NCI-H1417 treated with DMSO at 0.1 percent for 48 hours (cell line): ENCODE measurements at regions not wholly inside any gene's neighbourhood (a gene's known extent, or its start where the extent isn't known, plus 50 kb on each side); places are given as distances from the start of the nearest gene placed in this dataset.

Experiments used
- DNase-seq: peaks from one replicate; lab custom pipeline; 2025; lab: John Stamatoyannopoulos, UW

DNA sequence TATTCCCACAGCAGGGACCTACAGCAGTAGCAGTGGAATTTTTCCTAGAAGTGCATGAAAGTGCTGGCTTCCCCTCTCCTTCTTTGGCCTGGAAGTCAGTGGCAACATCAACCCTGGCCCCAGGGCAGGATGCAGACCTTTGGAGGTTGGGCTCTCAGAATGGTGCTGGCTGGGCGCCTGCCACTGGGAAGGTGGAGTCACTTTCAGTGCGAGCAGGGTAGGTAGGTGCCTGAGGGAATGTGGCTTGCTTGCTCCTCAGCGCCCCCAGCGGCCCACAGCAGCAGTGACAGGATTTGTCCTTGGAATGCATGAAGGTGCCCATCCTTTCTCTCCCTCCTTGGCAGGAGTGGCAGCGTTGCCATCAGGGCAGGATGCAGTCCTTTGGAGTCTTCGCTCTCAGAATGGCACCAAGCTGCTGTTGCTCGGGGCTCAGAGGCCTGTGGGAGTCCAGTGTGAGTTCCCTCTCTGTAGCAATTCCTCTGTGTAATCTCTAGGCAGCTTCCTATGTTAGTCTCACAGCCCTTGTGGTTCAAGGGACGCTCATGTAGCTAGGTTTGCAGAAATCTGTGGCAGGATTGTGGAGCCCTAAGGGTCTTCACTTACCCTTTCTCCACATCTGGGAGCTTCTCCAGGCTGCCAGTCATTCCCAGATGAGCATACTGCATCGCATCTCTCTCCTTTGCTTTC lies 354.4 kb upstream of the DACH1 start:
- DNase-seq, result no peak

DNA sequence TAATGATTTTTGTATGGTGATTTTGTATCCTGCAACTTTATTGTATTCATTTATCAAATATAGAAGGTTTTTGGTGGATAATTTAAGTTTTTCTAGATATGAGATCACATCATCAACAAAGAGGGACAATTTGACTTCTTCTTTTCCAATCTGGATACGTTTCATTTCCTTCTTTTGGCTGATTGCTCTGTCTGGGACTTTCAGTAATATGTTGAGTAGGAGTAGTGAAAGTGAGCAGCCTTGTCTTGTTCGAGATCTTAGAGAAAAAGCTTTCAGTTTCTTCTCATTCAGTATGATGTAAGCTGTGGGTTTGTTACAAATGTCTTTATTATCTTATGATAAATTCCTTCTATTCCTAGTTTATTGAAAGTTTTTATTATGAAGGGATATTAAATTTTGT lies 352.0 kb upstream of the DACH1 start:
- DNase-seq, result no peak

DNA sequence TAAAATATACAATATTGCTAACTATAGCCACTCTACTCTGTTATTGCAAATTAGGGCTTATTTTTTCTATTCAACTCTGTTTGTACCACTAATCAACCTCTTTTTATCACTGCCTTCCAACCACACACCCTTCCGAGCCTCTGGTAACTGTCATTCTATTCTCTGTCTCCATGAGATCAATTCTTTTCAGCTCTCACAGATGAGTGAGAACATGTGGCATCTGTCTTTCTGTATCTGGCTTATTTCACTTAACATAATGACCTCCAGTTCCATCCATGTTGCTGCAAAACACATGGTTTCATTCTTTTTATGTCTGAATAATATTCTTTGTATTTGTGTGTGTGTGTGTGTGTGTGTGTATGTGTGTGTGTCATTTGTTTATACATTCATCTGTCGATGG lies 350.1 kb upstream of the DACH1 start:
- DNase-seq, result no peak

DNA sequence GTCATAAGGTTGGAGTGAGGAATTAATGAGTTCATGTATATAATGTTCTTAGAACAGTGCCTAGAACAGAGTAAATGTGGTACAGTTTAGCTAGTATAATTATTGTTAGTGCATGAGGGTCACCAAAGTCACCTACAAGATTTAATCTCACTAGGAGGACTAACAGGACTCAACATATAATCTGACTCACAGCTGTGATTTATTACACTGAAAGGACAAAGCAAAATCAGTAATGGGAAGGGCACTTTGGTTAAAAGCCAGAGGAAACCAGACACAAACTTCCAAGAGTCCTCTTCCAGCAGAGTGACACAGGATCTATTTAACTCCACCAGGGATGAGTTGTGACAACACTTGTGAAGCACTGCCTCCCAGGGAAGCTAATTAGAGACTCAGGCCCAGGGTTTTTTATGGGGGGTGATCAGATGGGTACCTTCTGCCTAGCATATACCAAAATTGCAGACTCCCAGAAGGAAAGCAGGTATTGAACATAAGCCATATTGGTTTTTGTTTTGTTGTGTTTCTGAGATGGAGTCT lies 341.2 kb upstream of the DACH1 start:
- no peak for DNase-seq

DNA sequence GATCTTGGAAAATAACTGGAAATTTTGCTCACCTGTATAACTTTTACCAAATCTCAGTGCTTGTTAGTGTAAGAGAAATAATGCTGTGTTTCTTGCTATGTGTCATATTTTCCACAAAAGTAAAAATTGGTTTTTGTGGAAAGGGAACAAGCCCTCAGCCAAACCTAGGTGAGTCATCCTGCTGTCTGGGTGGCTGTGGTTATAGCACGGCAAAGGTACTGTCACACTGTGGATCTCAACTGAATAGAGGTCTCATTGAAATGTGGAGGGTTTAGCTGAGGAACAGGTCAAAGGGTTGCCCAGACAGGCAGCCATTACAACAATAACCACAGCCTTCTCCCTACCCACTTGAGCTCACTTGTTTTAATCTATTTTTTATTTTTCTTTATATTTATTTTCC lies 338.8 kb upstream of the DACH1 start:
- no peak for DNase-seq

DNA sequence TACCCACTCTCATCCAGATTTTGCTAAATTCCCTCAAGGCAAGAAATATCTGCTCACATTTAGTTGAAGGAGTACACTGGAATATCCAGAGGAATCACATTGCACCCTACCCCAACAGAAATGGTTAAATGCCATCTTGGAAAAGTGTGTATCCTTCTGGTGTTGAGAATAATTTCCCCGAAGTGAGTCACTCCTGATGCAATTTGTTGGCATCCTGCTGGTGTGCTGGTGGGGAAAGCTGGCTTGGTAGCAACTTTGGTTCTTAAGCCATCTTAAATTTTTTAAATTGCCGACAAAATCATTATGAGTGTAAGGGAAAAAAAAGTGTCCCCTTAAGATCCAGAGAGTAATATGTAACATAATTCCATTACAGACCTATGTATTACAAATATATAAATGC lies 337.3 kb upstream of the DACH1 start:
- no peak for DNase-seq

DNA sequence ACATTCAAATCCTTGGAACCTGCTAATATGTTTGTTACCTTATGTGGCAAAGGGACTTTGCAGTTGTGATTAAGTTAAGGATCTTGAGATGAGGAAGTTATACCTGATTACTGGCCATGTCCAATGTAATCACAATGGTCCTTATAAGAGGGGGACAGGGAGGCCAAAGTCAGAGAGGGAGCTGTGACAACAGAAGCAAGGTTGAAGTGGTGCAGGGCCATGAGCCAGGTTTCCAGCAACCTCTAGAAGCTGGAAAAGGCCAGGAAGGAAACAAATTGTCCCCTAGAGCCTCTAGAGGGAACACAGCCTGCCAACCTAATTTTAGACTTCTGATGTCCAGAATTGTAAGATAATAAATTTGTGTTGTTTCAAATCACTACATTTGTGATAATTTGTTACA lies 334.7 kb upstream of the DACH1 start:
- DNase-seq, result no peak

DNA sequence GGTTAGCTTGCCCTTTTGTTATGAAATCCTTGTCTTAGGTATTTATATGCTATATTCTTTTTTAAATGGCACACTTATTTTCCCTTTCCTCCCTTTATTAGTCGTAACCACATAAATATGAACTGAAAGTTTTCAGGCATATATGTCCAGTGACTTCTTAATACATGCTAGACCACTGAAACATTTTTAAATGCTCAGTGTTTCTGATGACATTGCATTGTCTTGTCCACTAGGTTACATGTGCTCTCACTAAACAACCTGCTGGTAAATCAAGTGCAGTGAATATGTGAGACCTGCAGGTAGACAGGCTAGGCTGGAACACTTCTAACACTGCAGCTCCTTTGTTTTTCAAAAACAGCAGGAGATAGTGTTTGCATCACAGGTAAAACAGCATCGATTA lies 332.6 kb upstream of the DACH1 start:
- DNase-seq, result no peak

DNA sequence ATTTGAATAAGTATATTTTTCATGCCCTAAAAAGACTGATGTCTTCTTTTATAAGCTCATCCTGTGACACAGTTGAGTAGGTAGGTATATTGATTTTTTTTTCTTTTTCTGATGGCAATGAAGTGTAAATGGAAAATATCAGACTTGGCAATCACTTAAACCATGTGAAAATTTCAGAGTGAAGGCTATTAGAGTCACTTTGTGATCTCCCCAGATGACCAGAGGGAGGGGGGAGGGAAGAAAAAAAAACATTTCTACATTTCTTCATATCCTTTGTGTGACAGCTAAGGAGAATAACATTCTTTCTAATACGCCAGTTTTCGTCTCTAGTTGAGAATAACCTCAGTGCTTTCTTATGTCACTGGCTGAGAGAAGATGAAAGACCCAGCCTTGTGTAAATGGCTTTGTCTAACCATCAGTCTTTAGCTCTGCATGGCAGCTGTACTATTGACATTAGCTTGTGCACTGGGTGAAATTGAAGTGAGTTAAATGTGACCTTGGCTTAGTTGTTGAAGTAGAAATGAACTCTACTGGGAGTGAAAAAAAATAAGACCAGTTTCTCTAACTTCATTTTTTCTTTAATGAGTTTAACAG lies 332.1 kb upstream of the DACH1 start:
- DNase-seq, result no peak

DNA sequence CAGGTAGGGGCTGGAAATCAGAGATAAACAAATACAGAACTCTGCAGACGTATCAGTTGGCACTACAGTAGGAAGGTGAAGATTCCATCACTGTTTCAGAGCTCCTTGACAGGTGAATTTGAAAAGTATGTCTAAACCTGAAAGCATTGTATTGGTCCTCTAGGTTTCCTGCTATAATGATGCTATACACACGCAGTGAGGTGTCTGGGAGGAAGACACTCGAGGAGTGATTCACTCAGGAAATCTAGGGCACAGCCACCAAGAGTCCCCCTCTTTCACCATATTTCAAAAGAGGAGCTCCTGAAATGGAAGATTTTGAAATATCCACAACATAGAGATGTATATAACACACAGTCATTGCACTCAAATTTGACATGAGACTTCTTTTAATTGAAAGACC lies 331.0 kb upstream of the DACH1 start:
- no peak for DNase-seq

DNA sequence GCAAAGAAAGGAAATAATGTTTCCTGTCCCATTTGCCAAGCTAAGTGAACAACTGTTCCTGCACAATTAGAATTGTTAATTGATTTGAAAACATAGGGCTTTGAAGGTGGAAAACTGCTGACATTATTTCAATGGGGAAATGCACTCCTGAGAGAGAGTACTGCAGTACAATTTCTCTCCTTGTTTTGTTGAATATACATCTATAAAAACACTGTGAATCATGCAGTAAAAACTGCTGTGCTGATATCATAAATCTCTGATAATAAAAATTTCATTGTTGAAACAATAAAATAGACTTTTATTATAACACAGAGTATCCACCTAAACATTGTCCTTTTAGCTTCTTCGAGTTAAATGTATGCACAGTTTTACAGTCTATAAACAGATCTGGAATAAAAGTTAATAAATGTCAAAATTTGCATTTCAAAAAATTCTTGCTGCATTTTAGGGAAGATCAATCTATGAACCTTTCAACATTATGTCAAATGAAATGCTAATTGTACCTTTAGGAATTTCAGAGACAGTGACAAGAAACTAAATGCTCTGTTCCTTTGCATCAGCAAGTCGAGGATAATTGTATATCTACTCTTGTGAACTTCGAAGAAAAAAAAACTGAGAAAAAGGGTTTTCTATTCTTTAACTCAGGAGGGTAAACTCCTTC lies 328.2 kb upstream of the DACH1 start:
- DNase-seq, result no peak

DNA sequence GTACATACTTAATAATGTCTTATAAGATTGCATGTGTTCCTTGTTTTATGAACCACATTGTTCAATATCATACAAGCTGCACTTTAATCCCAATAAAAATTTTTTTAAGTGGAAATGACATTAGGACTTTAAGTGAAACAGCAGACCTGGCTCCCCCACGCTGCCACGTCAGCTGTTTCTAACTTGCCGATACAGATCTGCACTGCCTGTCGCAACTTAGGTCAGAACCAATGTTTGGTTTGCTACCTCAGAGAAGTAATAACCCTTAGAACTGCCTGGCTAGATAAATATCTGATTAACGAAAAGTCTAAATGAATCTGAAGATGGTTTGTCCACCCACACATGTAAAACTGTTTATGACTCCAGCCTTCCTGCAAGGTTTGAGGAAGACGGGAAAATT lies 327.5 kb upstream of the DACH1 start:
- no peak for DNase-seq

DNA sequence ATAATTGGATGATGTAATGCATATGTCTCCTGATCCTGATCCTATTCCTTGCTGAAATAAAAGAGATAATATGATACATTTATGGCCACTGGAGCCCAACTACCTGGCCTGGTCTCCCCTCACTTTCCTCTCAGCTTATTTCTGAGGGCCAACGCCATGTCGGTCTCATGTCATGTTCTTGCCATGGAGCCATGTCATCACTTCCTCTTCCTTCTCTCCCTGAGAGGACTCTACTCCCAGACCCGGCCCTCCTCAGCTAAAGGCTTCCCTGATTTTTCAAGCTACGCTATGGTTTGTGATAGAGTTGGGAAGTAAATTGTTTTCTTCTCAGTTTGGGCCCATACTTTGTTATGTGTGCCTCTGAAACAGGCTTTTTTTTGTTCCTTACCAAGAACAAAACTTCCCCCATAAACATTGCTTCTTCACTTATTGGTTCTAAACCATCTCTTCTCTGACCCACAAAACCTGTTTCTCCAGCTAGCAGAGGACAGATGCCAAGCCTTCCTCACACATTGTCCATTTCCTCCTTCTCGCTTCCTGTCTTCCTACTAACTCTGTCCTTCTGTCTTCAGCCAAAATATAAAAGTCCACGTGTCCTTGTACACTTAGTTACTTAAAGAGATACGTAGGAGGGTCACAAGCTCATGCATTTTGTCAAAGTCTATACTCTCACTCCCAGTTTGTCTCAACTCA lies 319.9 kb upstream of the DACH1 start:
- DNase-seq, result no peak

DNA sequence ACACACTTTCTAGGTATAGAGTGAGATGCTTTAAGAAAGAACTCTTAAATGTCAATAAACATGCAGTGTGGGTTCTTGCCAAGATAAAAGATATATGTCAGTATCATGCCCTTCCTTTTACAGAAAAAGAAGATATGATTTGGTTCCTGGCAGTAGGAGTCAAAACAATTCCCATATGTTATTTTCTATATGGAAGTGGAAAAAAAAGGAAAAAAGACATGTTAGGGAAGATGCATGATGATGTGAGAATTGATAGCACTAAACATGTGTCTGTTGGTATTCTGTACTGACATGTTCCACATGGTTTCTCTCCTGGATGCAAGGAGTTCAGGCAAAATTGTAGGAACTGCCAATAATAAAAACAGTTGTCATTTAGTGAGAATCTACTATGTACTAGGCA lies 318.8 kb upstream of the DACH1 start:
- DNase-seq, result no peak

DNA sequence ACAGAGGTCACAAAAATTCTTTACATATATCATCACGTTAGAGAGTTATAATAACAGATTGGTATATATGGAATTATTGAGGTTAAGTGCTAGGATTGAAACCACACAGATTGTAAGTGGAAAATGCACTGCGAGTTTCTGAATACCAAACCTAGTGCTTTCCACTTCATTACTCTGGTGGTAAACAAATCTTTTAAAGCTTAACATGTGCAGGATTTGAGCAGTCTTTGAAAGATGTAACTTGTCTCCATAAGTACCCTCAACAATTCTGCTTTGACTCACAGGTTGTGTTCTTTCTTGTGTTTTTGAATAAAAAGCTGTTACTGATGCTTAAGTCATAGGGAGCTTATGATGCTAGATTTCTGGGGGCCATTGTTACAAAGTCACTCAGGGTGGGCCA lies 314.7 kb upstream of the DACH1 start:
- no peak for DNase-seq

DNA sequence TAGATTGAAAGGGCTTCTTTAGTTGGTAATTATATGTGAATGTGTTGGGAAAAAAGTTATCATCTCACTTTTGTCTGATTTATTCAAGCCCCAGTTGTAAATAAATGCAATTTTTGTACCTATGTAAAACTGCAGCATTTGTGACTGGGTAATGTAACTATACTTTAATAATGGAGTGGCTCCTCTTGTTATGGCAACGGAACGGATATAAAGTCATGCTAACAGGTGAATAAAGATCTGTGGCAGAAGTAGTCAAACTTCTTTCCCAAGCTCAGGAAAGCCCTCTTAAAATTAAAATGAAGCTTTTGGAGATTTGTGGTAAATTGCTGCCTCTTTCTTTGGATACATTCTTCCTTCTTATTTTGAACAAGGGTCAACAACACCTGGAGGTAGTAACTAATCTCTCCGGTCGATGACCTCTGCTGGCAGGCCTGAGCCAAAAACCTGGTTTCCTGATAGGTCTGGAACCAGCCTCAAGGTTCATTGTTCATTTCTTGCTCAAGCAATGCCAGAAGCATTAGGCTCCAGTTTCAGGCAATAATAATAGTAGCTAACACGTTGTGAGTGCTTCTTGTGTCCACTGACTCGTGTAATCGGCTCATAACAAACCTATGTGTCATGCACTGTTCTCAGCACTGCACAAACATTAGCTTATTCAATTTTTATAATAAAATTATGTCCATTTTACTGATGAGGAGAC lies 313.4 kb upstream of the DACH1 start:
- DNase-seq, result no peak

DNA sequence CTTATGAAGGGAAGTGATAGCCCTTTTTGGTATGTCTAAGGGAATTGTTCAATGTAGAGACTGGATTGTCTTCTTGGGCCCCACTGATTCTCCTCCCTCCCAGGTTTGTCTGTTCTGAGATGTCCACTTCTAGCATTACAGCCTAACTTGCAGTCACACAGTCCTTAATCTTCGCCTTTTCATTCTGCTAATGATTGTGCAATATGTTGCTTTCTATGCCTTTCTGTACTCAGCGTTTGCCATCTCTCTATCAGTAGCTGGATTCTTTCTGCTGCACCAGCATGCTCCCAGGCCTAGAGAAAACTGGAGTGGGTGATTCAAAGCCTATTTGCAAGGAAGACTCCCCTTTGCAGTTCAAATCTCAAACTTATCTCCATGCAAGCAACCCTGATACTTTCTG lies 307.5 kb upstream of the DACH1 start:
- no peak for DNase-seq

DNA sequence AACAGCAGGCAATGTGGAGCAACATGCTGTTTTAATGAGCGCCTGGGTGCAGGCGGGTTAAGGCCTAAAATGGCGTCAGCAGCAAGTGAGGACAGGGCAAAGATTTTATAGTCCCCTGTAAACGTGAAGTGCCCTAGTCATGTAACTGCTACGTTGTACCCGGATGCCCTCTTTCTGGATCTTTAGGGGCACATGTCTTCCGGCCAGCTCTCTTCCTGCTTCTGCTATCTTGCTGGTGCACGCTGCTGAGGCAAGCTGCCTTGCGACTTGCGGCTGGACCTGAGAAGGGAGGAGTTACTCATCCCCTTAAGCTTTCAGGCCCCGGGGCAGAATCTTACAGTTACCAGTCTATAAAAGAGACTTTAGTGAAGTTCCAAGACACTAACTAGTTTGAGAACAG lies 303.6 kb upstream of the DACH1 start:
- no peak for DNase-seq

DNA sequence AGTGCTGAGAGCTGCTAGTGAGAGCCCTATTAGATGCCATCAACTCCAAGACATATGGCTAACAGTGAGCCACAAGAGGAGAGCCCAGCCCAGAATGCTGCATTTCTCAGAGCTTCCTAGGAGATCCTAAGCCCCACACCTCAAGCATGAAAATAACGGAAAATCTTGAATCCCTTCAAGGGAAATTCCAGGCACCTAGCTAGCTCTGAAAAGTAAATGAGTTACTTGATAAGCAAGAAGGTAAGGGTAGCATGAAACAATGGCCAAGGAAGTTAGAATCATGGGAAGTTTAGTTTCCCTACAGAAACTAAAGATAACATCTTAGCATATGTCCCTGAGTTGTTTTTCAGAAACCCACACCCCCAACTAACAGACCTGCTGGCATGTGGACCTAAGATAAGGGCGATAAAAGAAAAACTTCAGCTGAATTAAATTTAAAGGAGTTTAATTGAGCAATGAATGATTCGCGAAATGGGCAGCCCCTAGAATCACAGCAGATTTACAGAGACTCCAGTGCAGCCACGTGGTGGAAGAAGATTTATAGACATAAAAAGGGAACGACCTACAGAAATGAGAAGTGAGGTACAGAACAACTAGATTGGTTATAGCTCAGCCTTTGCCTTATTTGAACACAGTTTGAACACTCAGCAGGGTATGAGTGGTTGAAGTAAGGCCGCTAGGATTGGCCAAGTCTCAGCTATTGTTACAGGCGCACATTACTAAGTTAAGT lies 301.3 kb upstream of the DACH1 start:
- DNase-seq, result no peak

DNA sequence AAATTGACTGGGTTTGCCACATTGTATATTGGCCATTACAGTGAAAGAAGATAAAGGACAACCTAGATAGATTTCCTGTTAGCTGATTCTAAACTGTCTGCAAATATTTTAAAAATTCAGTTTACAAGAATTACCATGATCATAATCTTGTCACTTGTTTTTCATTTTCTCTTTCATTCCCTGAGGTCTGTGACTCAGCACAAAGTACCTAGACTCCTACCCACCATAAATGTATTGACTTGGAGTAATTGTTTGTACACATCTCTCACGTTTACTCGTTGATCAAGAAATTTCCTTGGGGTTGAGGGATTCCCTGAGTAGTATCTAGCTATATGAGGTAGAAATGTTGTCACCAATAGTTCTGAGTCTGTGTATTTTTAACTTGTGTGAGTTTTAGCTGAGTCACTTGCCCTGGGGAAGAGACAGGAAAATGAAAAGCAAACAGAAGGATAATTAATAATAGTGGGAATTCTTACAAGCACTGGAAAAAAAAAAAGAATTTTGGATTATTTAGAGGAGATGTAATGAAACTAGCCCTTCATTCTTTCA lies 299.2 kb upstream of the DACH1 start:
- no peak for DNase-seq

DNA sequence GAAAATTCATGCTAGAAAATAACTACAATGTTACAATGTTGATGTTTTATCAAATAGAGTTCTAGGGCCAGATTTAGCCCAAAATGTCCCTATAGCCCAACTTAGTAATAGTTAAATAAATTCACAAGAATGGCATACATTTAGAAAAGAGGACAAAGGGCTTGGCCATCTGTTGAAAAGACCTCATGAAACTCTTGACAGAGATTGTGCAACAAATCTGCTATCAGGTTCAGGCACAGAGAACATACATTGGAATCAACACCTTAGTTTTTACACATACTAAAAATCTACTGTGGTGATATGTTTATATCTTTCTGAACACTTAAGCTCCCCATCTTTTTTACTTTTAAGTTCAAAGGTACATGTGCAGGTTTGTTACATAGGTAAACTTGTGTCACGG lies 298.3 kb upstream of the DACH1 start:
- no peak for DNase-seq
